GM23248 (cell line): ENCODE measurements at regions not wholly inside any gene's neighbourhood (a gene's known extent, or its start where the extent isn't known, plus 50 kb on each side); places are given as distances from the start of the nearest gene placed in this dataset.

ENCODE experiments used
- EZH2 ChIP-seq: fragments of 200-600 bp; sonication (generic); IDR thresholded peaks from 2 replicates; pipeline ENCODE4 v1.6.1; 2018; ENCODE audit warnings: antibody characterized with exemption, mild to moderate bottlenecking; ENCODE audit not compliant: insufficient read depth, poor library complexity, severe bottlenecking
- EZH2phosphoT487 ChIP-seq: fragments of 200-600 bp; sonication (generic); IDR thresholded peaks from 2 replicates; pipeline ENCODE4 v1.6.1; 2018; ENCODE audit warnings: antibody characterized with exemption, moderate library complexity, mild to moderate bottlenecking, low read depth; ENCODE audit not compliant: insufficient read depth

DNA sequence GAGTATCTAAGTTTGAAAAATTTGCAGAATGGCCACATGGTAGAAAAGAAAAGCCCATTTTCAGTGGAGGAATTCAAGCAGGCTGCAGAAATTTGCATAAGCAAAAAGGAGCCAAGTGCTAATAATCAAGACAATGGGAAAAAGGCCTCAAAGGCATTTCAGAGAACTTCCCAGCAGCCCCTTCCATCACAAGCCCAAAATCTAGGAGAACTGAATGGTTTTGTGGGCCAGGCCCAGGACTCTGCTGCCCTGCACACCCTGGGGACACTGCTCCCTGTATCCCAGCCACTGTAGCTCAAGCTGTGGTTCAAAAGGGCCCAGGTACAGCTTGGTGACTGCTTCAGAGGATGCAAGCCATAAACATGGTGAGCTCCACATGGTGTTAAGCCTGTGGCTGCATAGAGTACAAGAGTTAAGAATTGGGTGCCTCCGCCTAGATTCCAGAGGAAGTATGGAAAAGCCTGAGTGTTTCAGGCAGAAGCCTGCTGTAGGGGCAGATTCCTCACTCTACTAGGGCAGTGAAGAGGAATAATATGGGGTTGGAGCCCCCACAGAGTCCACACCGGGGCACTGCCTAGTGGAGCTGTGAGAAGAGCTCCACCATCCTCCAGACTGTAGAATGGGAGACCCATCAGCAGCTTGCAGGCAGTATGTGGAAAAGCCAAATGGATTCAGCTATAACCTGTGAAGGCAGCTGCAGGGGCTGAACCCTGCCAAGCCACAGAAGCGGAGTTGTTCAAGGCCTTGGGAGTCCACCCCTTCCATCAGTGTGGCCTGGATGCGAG, 720.7 kb upstream of the CTNND2 start:
- TF ChIP-seq EZH2phosphoT487 (no peak), EZH2 (no peak)
